SH-SY5Y (cell line): ENCODE measurements at regions not wholly inside any gene's neighbourhood (a gene's known extent, or its start where the extent isn't known, plus 50 kb on each side); places are given as distances from the start of the nearest gene placed in this dataset.

ENCODE experiments used
- GATA2 ChIP-seq: IDR thresholded peaks from 2 replicates; pipeline ENCODE4 v1.6.1; 2011; ENCODE audit warnings: mild to moderate bottlenecking, low read depth, low read length
- GATA3 ChIP-seq: IDR thresholded peaks from 2 replicates; pipeline ENCODE4 v1.6.1; 2011; ENCODE audit warnings: low read depth, mild to moderate bottlenecking, low read length, moderate library complexity

- TF ChIP-seq GATA3 (no peak), GATA2 (no peak)
Measured at GRCh38 chr11:34564406-34564805, 50.8 kb upstream of the ELF5 start.

GRCh38 chr11:34564807-34565241, 51.2 kb upstream of the ELF5 start:
- TF ChIP-seq GATA2 (no peak), GATA3 (no peak)

- no peak for TF ChIP-seq GATA2
- TF ChIP-seq GATA3 = no peak
Measured at GRCh38 chr11:34565417-34566207, 52.0 kb upstream of the ELF5 start.

- TF ChIP-seq GATA3 (no peak), GATA2 (no peak)
Measured at GRCh38 chr11:34566208-34566551, 52.6 kb upstream of the ELF5 start.

- no peak for TF ChIP-seq GATA3
- no peak for TF ChIP-seq GATA2
Measured at GRCh38 chr11:34566736-34567135, 53.1 kb upstream of the ELF5 start.

GRCh38 chr11:34567733-34568132, 53.2 kb upstream of the EHF start:
- TF ChIP-seq GATA3 (no peak), GATA2 (no peak)

- TF ChIP-seq GATA3 (no peak), GATA2 (peak; percentile 72)
Measured at GRCh38 chr11:34570584-34570983, 50.3 kb upstream of the EHF start.
